MM.1S (cell line): ENCODE measurements at regions not wholly inside any gene's neighbourhood (a gene's known extent, or its start where the extent isn't known, plus 50 kb on each side); places are given as distances from the start of the nearest gene placed in this dataset.

Experiments used
- DNase-seq: peaks from one replicate; pipeline ENCODE4 v3.0.0-alpha.2; 2015
- H2AFZ ChIP-seq: fragments of 300-600 bp; sonication (generic); 2 replicates; pipeline ENCODE4 v1.6.0; 2016; ENCODE audit warnings: antibody characterized with exemption, low read length
- H3F3A ChIP-seq: fragments of 300-600 bp; sonication (generic); 2 replicates; pipeline ENCODE4 v1.6.1; 2016; ENCODE audit warnings: mild to moderate bottlenecking, antibody characterized with exemption, low read length, moderate library complexity, mixed read lengths; ENCODE audit not compliant: insufficient read depth
- H3K27ac ChIP-seq: fragments of 300-600 bp; sonication (generic); 2 replicates; pipeline ENCODE4 v1.5.1; 2016; ENCODE audit warnings: mild to moderate bottlenecking, low read length
- H3K27me3 ChIP-seq: fragments of 300-600 bp; sonication (generic); replicated peaks from 2 replicates; pipeline ENCODE4 v1.6.0; 2016; ENCODE audit warnings: low read length; ENCODE audit not compliant: insufficient read depth
- H3K36me3 ChIP-seq: fragments of 300-600 bp; sonication (generic); replicated peaks from 2 replicates; pipeline ENCODE4 v1.6.1; 2016; ENCODE audit warnings: mild to moderate bottlenecking, low read length, mixed read lengths; ENCODE audit not compliant: insufficient read depth
- H3K4me1 ChIP-seq: fragments of 300-600 bp; sonication (generic); 2 replicates; pipeline ENCODE4 v1.6.1; 2016; ENCODE audit warnings: low read length, mixed read lengths
- H3K4me2 ChIP-seq: fragments of 300-600 bp; sonication (generic); 2 replicates; pipeline ENCODE4 v1.6.0; 2016; ENCODE audit warnings: low read depth, low read length
- H3K4me3 ChIP-seq: fragments of 300-600 bp; sonication (generic); 2 replicates; pipeline ENCODE4 v1.5.1; 2016; ENCODE audit warnings: low read length, mixed read lengths
- H3K79me2 ChIP-seq: fragments of 300-600 bp; sonication (generic); 2 replicates; pipeline ENCODE4 v1.6.1; 2016; ENCODE audit warnings: mixed run types, low read length, mixed read lengths
- H3K9ac ChIP-seq: fragments of 300-600 bp; sonication (generic); 2 replicates; pipeline ENCODE4 v1.6.1; 2016; ENCODE audit warnings: low read length, mixed read lengths
- H3K9me2 ChIP-seq: fragments of 300-600 bp; sonication (generic); replicated peaks from 2 replicates; pipeline ENCODE4 v1.6.1; 2016; ENCODE audit warnings: mild to moderate bottlenecking, low read length, mixed read lengths; ENCODE audit not compliant: insufficient read depth
- H3K9me3 ChIP-seq: fragments of 300-600 bp; sonication (generic); replicated peaks from 2 replicates; pipeline ENCODE4 v1.6.1; 2016; ENCODE audit warnings: mild to moderate bottlenecking, low read length, mixed read lengths; ENCODE audit not compliant: insufficient read depth
- H4K20me1 ChIP-seq: fragments of 300-600 bp; sonication (generic); 2 replicates; pipeline ENCODE4 v1.6.1; 2016; ENCODE audit warnings: mild to moderate bottlenecking, low read length, moderate library complexity, mixed read lengths; ENCODE audit not compliant: insufficient read depth
- EZH2 ChIP-seq: fragments of 300-600 bp; sonication (generic); optimal IDR thresholded peaks from 2 replicates; pipeline ENCODE3; 2017; ENCODE audit warnings: low read depth, mild to moderate bottlenecking, antibody characterized with exemption, low read length, mixed read lengths
- EZH2phosphoT487 ChIP-seq: fragments of 300-600 bp; sonication (generic); IDR thresholded peaks from 2 replicates; pipeline ENCODE4 v1.6.1; 2018; ENCODE audit warnings: antibody characterized with exemption, low read length
- TF ChIP-seq, protein P1 (sequence below): fragments of 300-600 bp; sonication (generic); IDR thresholded peaks from 2 replicates; pipeline ENCODE4 v1.5.1; 2016; ENCODE audit warnings: antibody characterized with exemption, low read length, mixed read lengths

DNA sequence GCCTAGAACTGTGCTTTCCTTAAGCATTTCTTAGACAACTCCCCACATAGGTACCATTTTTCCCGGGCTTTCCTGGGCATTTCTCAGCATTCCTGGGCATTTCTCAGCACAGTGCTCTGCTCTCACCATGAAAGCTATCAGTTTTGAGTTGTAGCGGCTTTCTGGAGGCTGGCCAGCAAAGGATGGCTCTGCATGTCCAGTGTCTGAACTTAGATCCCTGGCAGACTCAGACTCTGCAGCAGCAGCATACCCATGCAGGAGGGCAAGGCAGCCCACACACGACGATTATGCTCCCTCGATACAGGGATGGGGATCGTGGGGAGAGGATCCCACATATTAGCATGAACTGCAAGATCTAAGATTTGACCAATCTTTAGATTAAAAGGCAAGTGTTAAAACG lies 248.9 kb upstream of the MKI67 start:
- no peaks in the 10 kb centered on the region for H3K9me3 ChIP-seq
- H4K20me1 ChIP-seq, result no peaks in the 10 kb centered on the region
- TF ChIP-seq EZH2, result no peak
- TF ChIP-seq, protein P1, sequence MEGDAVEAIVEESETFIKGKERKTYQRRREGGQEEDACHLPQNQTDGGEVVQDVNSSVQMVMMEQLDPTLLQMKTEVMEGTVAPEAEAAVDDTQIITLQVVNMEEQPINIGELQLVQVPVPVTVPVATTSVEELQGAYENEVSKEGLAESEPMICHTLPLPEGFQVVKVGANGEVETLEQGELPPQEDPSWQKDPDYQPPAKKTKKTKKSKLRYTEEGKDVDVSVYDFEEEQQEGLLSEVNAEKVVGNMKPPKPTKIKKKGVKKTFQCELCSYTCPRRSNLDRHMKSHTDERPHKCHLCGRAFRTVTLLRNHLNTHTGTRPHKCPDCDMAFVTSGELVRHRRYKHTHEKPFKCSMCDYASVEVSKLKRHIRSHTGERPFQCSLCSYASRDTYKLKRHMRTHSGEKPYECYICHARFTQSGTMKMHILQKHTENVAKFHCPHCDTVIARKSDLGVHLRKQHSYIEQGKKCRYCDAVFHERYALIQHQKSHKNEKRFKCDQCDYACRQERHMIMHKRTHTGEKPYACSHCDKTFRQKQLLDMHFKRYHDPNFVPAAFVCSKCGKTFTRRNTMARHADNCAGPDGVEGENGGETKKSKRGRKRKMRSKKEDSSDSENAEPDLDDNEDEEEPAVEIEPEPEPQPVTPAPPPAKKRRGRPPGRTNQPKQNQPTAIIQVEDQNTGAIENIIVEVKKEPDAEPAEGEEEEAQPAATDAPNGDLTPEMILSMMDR, result no peak
- no peak for TF ChIP-seq EZH2phosphoT487
- H3F3A ChIP-seq, result peaks cover 5% of the 10 kb centered on the region
- no peak overlapping the region for H3K4me2 ChIP-seq
- H3K9ac ChIP-seq, result no peak overlapping the region
- no peak overlapping the region for H3K4me3 ChIP-seq
- H3K27ac ChIP-seq, result no peak overlapping the region
- H3K36me3 ChIP-seq, result no peaks in the 10 kb centered on the region
- no peak for DNase-seq
- H3K9me2 ChIP-seq, result no peaks in the 10 kb centered on the region
- no peaks in the 10 kb centered on the region for H3K79me2 ChIP-seq
- H3K27me3 ChIP-seq, result no peaks in the 10 kb centered on the region
- peaks cover 15% of the 10 kb centered on the region for H3K4me1 ChIP-seq
- H2AFZ ChIP-seq, result no peak overlapping the region

DNA sequence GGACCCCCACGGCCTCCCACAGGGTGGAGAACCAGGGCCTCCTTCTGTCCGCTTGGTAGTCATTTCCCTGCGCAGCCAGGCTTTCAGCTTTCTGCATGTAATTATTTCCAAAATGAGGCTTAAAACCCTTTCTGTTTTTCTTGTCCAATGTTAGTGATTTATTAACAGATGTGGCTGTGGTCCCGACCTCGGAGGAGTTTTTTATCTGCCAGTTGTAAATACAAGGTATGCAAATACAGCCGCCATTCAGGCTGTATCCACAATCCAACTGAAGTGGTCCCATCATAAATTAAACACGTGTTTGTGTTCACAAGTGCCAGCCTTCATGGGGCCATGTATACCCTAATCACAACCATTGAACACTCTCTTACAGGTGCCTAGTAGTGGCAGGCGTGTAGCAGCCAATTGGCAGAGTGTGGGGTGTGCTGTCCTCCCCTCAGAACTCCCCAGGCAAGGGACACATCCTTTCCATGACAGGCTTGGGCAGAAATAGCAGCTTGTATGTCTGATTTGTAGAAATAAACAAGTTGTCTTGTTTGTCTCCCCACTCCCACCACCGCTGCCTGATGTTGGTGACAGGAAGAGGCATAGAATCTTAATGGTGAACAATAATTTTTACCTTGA lies 251.3 kb upstream of the MKI67 start:
- H3K4me3 ChIP-seq, result no peak overlapping the region
- no peaks in the 10 kb centered on the region for H3K27me3 ChIP-seq
- DNase-seq, result no peak

GRCh38 chr10:128377988-128378387 lies 251.8 kb upstream of the MKI67 start:
- Histone ChIP-seq H3K27me3 (no peaks in the 10 kb centered on the region), H2AFZ (no peak overlapping the region), H3K79me2 (no peaks in the 10 kb centered on the region), H3K4me3 (no peak overlapping the region), H3K9ac (no peak overlapping the region), H4K20me1 (no peaks in the 10 kb centered on the region), H3K36me3 (no peaks in the 10 kb centered on the region), H3K4me2 (no peak overlapping the region), H3K9me2 (no peaks in the 10 kb centered on the region), H3K4me1 (peaks cover 9% of the 10 kb centered on the region), H3K9me3 (no peaks in the 10 kb centered on the region), H3K27ac (no peak overlapping the region), H3F3A (peaks cover 5% of the 10 kb centered on the region)
- TF ChIP-seq, protein P1, result no peak
- TF ChIP-seq EZH2phosphoT487 (no peak), EZH2 (no peak)
- no peak for DNase-seq

More for the DNA sequence above, 251.3 kb upstream of the MKI67 start:
- Histone ChIP-seq H3K9me2 (no peaks in the 10 kb centered on the region), H2AFZ (no peak overlapping the region), H3K79me2 (no peaks in the 10 kb centered on the region), H3K36me3 (no peaks in the 10 kb centered on the region), H4K20me1 (no peaks in the 10 kb centered on the region), H3K4me1 (peaks cover 14% of the 10 kb centered on the region), H3K4me2 (no peak overlapping the region), H3K9me3 (no peaks in the 10 kb centered on the region), H3K27ac (no peak overlapping the region), H3F3A (peaks cover 5% of the 10 kb centered on the region), H3K9ac (no peak overlapping the region)
- TF ChIP-seq EZH2phosphoT487 (no peak), EZH2 (no peak)
- TF ChIP-seq, protein P1, result no peak
